K562 (cell line): ENCODE measurements at regions not wholly inside any gene's neighbourhood (a gene's known extent, or its start where the extent isn't known, plus 50 kb on each side); places are given as distances from the start of the nearest gene placed in this dataset.

Source experiments
- ARID1B ChIP-seq: fragments of 450-650 bp; IDR thresholded peaks from 2 replicates; pipeline ENCODE4 v1.6.1; 2016; ENCODE audit warnings: antibody characterized with exemption, mild to moderate bottlenecking, inconsistent platforms
- KDM5B ChIP-seq: fragments of 200-600 bp; sonication (generic); IDR thresholded peaks from 2 replicates; pipeline ENCODE4 v1.6.1; 2012; ENCODE audit warnings: low read depth, mild to moderate bottlenecking, moderate library complexity, low read length, control low read depth, inconsistent platforms; ENCODE audit not compliant: insufficient replicate concordance
- RBBP5 ChIP-seq: fragments of 200-600 bp; sonication (generic); IDR thresholded peaks from 2 replicates; pipeline ENCODE4 v1.6.1; 2012; ENCODE audit warnings: borderline replicate concordance, mild to moderate bottlenecking, low read length, control low read depth, inconsistent platforms; ENCODE audit not compliant: insufficient read depth, poor library complexity, severe bottlenecking
- SIN3B ChIP-seq: fragments of 450-650 bp; IDR thresholded peaks from 2 replicates; pipeline ENCODE4 v1.6.1; 2017; ENCODE audit warnings: low read depth, mild to moderate bottlenecking, moderate library complexity
- SMARCE1 ChIP-seq: fragments of 450-650 bp; IDR thresholded peaks from 2 replicates; pipeline ENCODE4 v1.7.1; 2016; ENCODE audit warnings: mild to moderate bottlenecking
- SP2 ChIP-seq: IDR thresholded peaks from 2 replicates; pipeline ENCODE4 v1.6.1; 2011; ENCODE audit warnings: mild to moderate bottlenecking, low read depth, low read length, moderate library complexity; ENCODE audit not compliant: poor library complexity, severe bottlenecking; ENCODE audit errors: extremely low read depth
- ZNF551 ChIP-seq: fragments of 250-450 bp; sonication (Bioruptor Pico); IDR thresholded peaks from 2 replicates; pipeline ENCODE4 v1.5.0; 2021; ENCODE audit warnings: mild to moderate bottlenecking, moderate library complexity

DNA sequence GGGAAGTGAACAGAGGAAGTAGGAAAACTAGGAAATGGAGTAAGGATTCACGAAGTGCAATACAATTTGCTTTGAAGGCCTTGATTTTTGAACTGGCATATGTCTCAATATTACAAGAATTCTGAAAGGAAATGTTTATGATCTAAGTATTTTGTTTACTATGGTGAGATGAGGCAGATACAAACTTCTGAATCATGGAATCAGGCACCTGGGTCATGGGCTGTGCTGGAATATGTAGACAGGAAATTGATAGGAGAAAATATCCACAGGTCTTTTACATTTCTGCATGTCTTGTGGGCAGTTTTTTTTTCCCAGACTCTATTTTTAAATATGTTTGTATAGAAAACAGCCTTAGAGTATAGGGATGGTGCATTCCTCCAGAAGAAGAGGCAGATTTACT, 117.1 kb downstream of the PPP1R3A start:
- TF ChIP-seq RBBP5 = no peak
- no peak for TF ChIP-seq SMARCE1
- TF ChIP-seq KDM5B = no peak
- TF ChIP-seq ZNF551 = no peak
- no peak for TF ChIP-seq ARID1B
- no peak for TF ChIP-seq SP2
- TF ChIP-seq SIN3B = no peak
